8988T (cell line): ENCODE measurements at regions not wholly inside any gene's neighbourhood (a gene's known extent, or its start where the extent isn't known, plus 50 kb on each side); places are given as distances from the start of the nearest gene placed in this dataset.
"Not testable (repeated sequence)": the region's sequence is repeated elsewhere in the genome, so short reads cannot be mapped to it uniquely, and the experiment has no call there.

ENCODE experiments used
- DNase-seq: peaks from one replicate; pipeline ENCODE4 v3.0.0; 2011

- no peak for DNase-seq
Measured at GRCh38 chr4:18511727-18512126, 490.2 kb upstream of the LCORL start.

- DNase-seq: no peak
Measured at GRCh38 chr4:18508786-18509185, 487.2 kb upstream of the LCORL start.

GRCh38 chr4:18480928-18481327, 459.4 kb upstream of the LCORL start:
- DNase-seq: no peak

- no peak for DNase-seq
Measured at GRCh38 chr4:18480342-18480741, 458.8 kb upstream of the LCORL start.

- DNase-seq: no peak
Measured at GRCh38 chr4:18479825-18480224, 458.3 kb upstream of the LCORL start.

- no peak for DNase-seq
Measured at GRCh38 chr4:18463987-18464559, 442.5 kb upstream of the LCORL start.

GRCh38 chr4:18458465-18458864, 436.9 kb upstream of the LCORL start:
- no peak for DNase-seq

GRCh38 chr4:18454349-18454748, 432.8 kb upstream of the LCORL start:
- no peak for DNase-seq

GRCh38 chr4:18445110-18445509, 423.6 kb upstream of the LCORL start:
- no peak for DNase-seq

- no peak for DNase-seq
Measured at GRCh38 chr4:18444206-18444605, 422.7 kb upstream of the LCORL start.

- DNase-seq: no peak
Measured at GRCh38 chr4:18442957-18443356, 421.4 kb upstream of the LCORL start.

- DNase-seq: no peak
Measured at GRCh38 chr4:18441676-18442075, 420.1 kb upstream of the LCORL start.

- no peak for DNase-seq
Measured at GRCh38 chr4:18441203-18441590, 419.6 kb upstream of the LCORL start.

- no peak for DNase-seq
Measured at GRCh38 chr4:18440527-18441202, 419.1 kb upstream of the LCORL start.

GRCh38 chr4:18439311-18439710, 417.8 kb upstream of the LCORL start:
- DNase-seq: no peak

- no peak for DNase-seq
Measured at GRCh38 chr4:18435781-18436180, 414.2 kb upstream of the LCORL start.

- no peak for DNase-seq
Measured at GRCh38 chr4:18422685-18423084, 401.1 kb upstream of the LCORL start.

GRCh38 chr4:18421519-18421918, 400.0 kb upstream of the LCORL start:
- no peak for DNase-seq

GRCh38 chr4:18419780-18420179, 398.2 kb upstream of the LCORL start:
- no peak for DNase-seq

GRCh38 chr4:18418195-18418898, 396.8 kb upstream of the LCORL start:
- DNase-seq: not testable (repeated sequence)

GRCh38 chr4:18417651-18418050, 396.1 kb upstream of the LCORL start:
- DNase-seq: not testable (repeated sequence)

- no peak for DNase-seq
Measured at GRCh38 chr4:18406264-18406663, 384.7 kb upstream of the LCORL start.

- no peak for DNase-seq
Measured at GRCh38 chr4:18405054-18405453, 383.5 kb upstream of the LCORL start.

- DNase-seq: no peak
Measured at GRCh38 chr4:18404642-18405041, 383.1 kb upstream of the LCORL start.
